SK-N-SH (cell line): ENCODE measurements at regions not wholly inside any gene's neighbourhood (a gene's known extent, or its start where the extent isn't known, plus 50 kb on each side); places are given as distances from the start of the nearest gene placed in this dataset.

Source experiments
- CTCF ChIP-seq: fragments of 200-600 bp; sonication (generic); IDR thresholded peaks from 2 replicates; pipeline ENCODE4 v1.6.1; 2017; ENCODE audit warnings: antibody characterized with exemption, mild to moderate bottlenecking, moderate library complexity
- ELF1 ChIP-seq: IDR thresholded peaks from 2 replicates; pipeline ENCODE4 v1.4.0; 2012
- EP300 ChIP-seq, 2 experiments: IDR thresholded peaks; 2 replicates each; pipeline versions ENCODE4 v1.4.0 to v1.6.1; 2012; ENCODE audit warnings: borderline replicate concordance in 1 of 2, low read depth in 1 of 2, low read length in 1 of 2
- EZH2phosphoT487 ChIP-seq: fragments of 200-600 bp; sonication (generic); IDR thresholded peaks from 2 replicates; pipeline ENCODE4 v1.6.1; 2017; ENCODE audit warnings: low read depth, mixed run types, mild to moderate bottlenecking, antibody characterized with exemption, moderate library complexity, borderline replicate concordance
- FOXM1 ChIP-seq: IDR thresholded peaks from 2 replicates; pipeline ENCODE4 v1.4.0; 2012; ENCODE audit warnings: low read depth, mild to moderate bottlenecking
- GABPA ChIP-seq: IDR thresholded peaks from 2 replicates; pipeline ENCODE4 v1.4.0; 2012; ENCODE audit warnings: low read depth, mild to moderate bottlenecking
- MAX ChIP-seq: IDR thresholded peaks from 2 replicates; pipeline ENCODE4 v1.4.0; 2012; ENCODE audit warnings: low read depth
- POLR2AphosphoS5 ChIP-seq: IDR thresholded peaks from 2 replicates; pipeline ENCODE4 v1.6.1; 2012; ENCODE audit warnings: low read depth, low read length
- RAD21 ChIP-seq: IDR thresholded peaks from 2 replicates; pipeline ENCODE4 v1.6.1; 2012; ENCODE audit warnings: mild to moderate bottlenecking, low read length
- SIN3A ChIP-seq: IDR thresholded peaks from 2 replicates; pipeline ENCODE4 v1.6.1; 2012; ENCODE audit warnings: low read depth, mild to moderate bottlenecking, low read length, moderate library complexity, borderline replicate concordance
- SMC3 ChIP-seq: IDR thresholded peaks from 2 replicates; pipeline ENCODE4 v1.6.1; 2012; ENCODE audit warnings: low read depth, low read length, improper control_type of control experiment
- TAF1 ChIP-seq: IDR thresholded peaks from 2 replicates; pipeline ENCODE4 v1.6.1; 2012; ENCODE audit warnings: low read depth, mild to moderate bottlenecking, low read length, moderate library complexity, borderline replicate concordance
- TF ChIP-seq, protein P1 (sequence below): IDR thresholded peaks from 2 replicates; pipeline ENCODE4; 2012

DNA sequence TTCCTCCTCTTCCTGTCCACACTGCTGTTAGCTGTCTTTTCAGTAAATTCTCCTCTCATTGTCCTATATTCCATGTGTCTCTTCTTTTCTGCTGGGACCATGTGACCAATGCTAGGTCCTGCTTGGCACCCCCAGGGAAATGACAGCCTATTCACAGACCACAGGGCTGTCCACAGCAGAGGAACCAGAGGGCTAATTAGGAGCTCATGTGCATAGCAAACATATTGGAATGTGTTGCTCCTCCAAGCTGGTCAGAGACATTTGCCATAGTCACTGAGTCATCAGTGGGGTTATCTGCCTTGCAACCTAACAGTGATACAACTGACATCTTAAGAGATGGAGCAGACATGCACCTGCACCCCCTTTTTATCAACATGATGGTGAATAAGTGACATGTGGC is 67.9 kb upstream of the PUDP start:
- TF ChIP-seq RAD21 (no peak), POLR2AphosphoS5 (no peak), TAF1 (no peak), ELF1 (no peak), CTCF (no peak), SIN3A (no peak), SMC3 (no peak), EP300 (IDR thresholded peaks at IDR 0.05; ENCODE audit: borderline replicate concordance in 1 of 2, low read depth in 1 of 2, low read length in 1 of 2) (no peak), EZH2phosphoT487 (no peak), FOXM1 (no peak), MAX (no peak), GABPA (no peak)
- TF ChIP-seq, protein P1, sequence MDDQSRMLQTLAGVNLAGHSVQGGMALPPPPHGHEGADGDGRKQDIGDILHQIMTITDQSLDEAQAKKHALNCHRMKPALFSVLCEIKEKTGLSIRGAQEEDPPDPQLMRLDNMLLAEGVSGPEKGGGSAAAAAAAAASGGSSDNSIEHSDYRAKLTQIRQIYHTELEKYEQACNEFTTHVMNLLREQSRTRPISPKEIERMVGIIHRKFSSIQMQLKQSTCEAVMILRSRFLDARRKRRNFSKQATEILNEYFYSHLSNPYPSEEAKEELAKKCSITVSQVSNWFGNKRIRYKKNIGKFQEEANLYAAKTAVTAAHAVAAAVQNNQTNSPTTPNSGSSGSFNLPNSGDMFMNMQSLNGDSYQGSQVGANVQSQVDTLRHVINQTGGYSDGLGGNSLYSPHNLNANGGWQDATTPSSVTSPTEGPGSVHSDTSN: no peak
